ENCODE measurements at regions not wholly inside any gene's neighbourhood (a gene's known extent, or its start where the extent isn't known, plus 50 kb on each side); places are given as distances from the start of the nearest gene placed in this dataset.

GRCh38 chr4:107183155-107183774, 147.2 kb upstream of the DKK2 start:
- no peak overlapping the region for H2AK5ac ChIP-seq (ENCODE audit: low read depth, low read length)
- H3K4me1 ChIP-seq (ENCODE audit: control insufficient read depth, insufficient read depth, low read length), result no peaks in the 10 kb centered on the region
- CTCF ChIA-PET, result interaction anchor here (0.7 to 2.0 kb wide), 6 partner anchors 9 to 37 kb away, joined by 3 to 6 read pairs (median 4); no protein-coding TSS in a partner anchor
- POLR2A ChIA-PET (ENCODE audit: unreplicated experiment), result no interaction called here
- H3K9me1 ChIP-seq (ENCODE audit: insufficient read depth, low read length), result no peaks in the 10 kb centered on the region
- no peak overlapping the region for H4K91ac ChIP-seq (ENCODE audit: insufficient read depth, low read depth, low read length)
- no peak overlapping the region for H2BK120ac ChIP-seq (ENCODE audit: low read depth, low read length)
- ATAC-seq (ENCODE audit: low read depth) (peak; percentile 98), DNase-seq (peak; percentile 58)
- H3K18ac ChIP-seq (ENCODE audit: low read depth, low read length), result no peak overlapping the region
- WGBS, 2 experiments (ENCODE audit: extremely low coverage in 2 of 2, insufficient read length in 1 of 2), result no CpG with 5 or more reads among the region's 3 CpGs
- no TSS peak for BruUV-seq (replicated peaks)
- H2BK15ac ChIP-seq (ENCODE audit: low read depth, low read length), result no peak overlapping the region
- no peak overlapping the region for H2AK9ac ChIP-seq (replicated peaks; ENCODE audit: low read depth, low read length, poor library complexity)
- no peak overlapping the region for H3K4me3 ChIP-seq (ENCODE audit: insufficient read depth, low read depth, low read length)
- no peak overlapping the region for H3K9ac ChIP-seq (ENCODE audit: low read depth, low read length)
- H3K27me3 ChIP-seq (ENCODE audit: control insufficient read depth, insufficient read depth, low read length), result 0 out of 2 replicates have a peak, but pooled peaks cover 1% of the 10 kb centered on the region
- H3K9me3 ChIP-seq (ENCODE audit: control insufficient read depth, insufficient read depth, low read length), result no peaks in the 10 kb centered on the region
- H3K36me3 ChIP-seq (ENCODE audit: control insufficient read depth, insufficient read depth, low read length), result no peaks in the 10 kb centered on the region
- intact Hi-C loops (cut with micrococcal nuclease) (loop anchor here (2.0 to 5.0 kb wide), 5 partner anchors 146 to 816 kb away; partner anchors contain the start of genes DKK2 and GIMD1), in situ Hi-C loops (cut with MboI; ENCODE audit: low sequenced_read_pairs) (no loop called here), dilution Hi-C loops (cut with HindIII; ENCODE audit: low sequenced_read_pairs, unreplicated experiment) (no loop called here)
- no peak overlapping the region for H3K4ac ChIP-seq (ENCODE audit: low read depth, low read length)
- H3K14ac ChIP-seq (replicated peaks; ENCODE audit: low read depth, low read length), result no peak overlapping the region
- H3K27ac ChIP-seq (ENCODE audit: insufficient read depth, low read length), result no peak overlapping the region
- H3K56ac ChIP-seq (ENCODE audit: extremely low read depth, insufficient read depth, low read length), result no peak overlapping the region
- TF ChIP-seq RAD21 (IDR thresholded peaks at IDR 0.05; ENCODE audit: low read length) (peak; percentile 63), USF2 (IDR thresholded peaks at IDR 0.05; ENCODE audit: low read depth, low read length) (no peak), POLR2A (IDR thresholded peaks at IDR 0.05; ENCODE audit: low read depth, low read length) (no peak), CTCF (conservative IDR thresholded peaks at IDR 0.05; ENCODE audit: low read depth, low read length) (peak; percentile 76), MAZ (IDR thresholded peaks at IDR 0.05; ENCODE audit: borderline replicate concordance, low read depth, low read length) (no peak), RFX5 (IDR thresholded peaks at IDR 0.05; ENCODE audit: low read depth, low read length) (no peak), MXI1 (IDR thresholded peaks at IDR 0.05; ENCODE audit: borderline replicate concordance, low read depth, low read length) (no peak), RCOR1 (IDR thresholded peaks at IDR 0.05; ENCODE audit: insufficient replicate concordance, low read length) (no peak), BHLHE40 (IDR thresholded peaks at IDR 0.05; ENCODE audit: low read depth, low read length) (no peak), ELK1 (IDR thresholded peaks at IDR 0.05; ENCODE audit: borderline replicate concordance, low read depth, low read length) (no peak), SMC3 (IDR thresholded peaks at IDR 0.05; ENCODE audit: low read depth, low read length) (peak; percentile 52), CHD1 (IDR thresholded peaks at IDR 0.05; ENCODE audit: low read depth, low read length) (no peak), CEBPB (IDR thresholded peaks at IDR 0.05; ENCODE audit: low read depth, low read length) (no peak), NFE2L2 (IDR thresholded peaks at IDR 0.05; ENCODE audit: low read depth, low read length) (no peak), FOS (IDR thresholded peaks at IDR 0.05; ENCODE audit: low read depth, low read length) (no peak), MAFK (IDR thresholded peaks at IDR 0.05; ENCODE audit: low read depth, low read length) (no peak)
- H4K20me1 ChIP-seq (ENCODE audit: insufficient read depth, low read length), result no peaks in the 10 kb centered on the region
- H3K79me1 ChIP-seq (ENCODE audit: low read depth in 1 of 2, low read length in 2 of 2), result no peaks in the 10 kb centered on the region
- no peak overlapping the region for H3K4me2 ChIP-seq (ENCODE audit: low read depth, low read length)
- no peak overlapping the region for H2BK5ac ChIP-seq (ENCODE audit: low read depth, low read length, poor library complexity, severe bottlenecking)
- no peak overlapping the region for H4K5ac ChIP-seq (ENCODE audit: low read depth, low read length)
- no peak overlapping the region for H2BK20ac ChIP-seq (ENCODE audit: low read depth, low read length)
- H4K8ac ChIP-seq (ENCODE audit: low read depth in 2 of 2, low read length in 2 of 2), result no peak overlapping the region
- no peak overlapping the region for H2AFZ ChIP-seq (replicated peaks; ENCODE audit: low read length, poor library complexity)
- H3K23ac ChIP-seq (ENCODE audit: low read depth, low read length), result no peak overlapping the region
